Liver (tissue), 3 donors: ENCODE measurements at regions not wholly inside any gene's neighbourhood (a gene's known extent, or its start where the extent isn't known, plus 50 kb on each side); places are given as distances from the start of the nearest gene placed in this dataset.

Experiments used
- ATF3 ChIP-seq: IDR thresholded peaks from 2 replicates; pipeline ENCODE4 v1.6.1; 2016; ENCODE audit warnings: antibody characterized with exemption
- CTCF ChIP-seq: fragments of 150-350 bp; IDR thresholded peaks from 2 replicates; pipeline ENCODE4 v1.5.1; 2017; ENCODE audit warnings: improper control_type of control experiment, low read depth, low read length; ENCODE audit not compliant: missing input control
- EGR1 ChIP-seq, 2 donors: IDR thresholded peaks; 2 replicates each; pipeline ENCODE4 v1.6.1; 2016 to 2018; ENCODE audit warnings: antibody characterized with exemption in 2 of 2, low read depth in 2 of 2
- FOXA1 ChIP-seq: IDR thresholded peaks from 2 replicates; pipeline ENCODE4 v1.6.1; 2016; ENCODE audit warnings: antibody characterized with exemption
- FOXA2 ChIP-seq: IDR thresholded peaks from 2 replicates; pipeline ENCODE4 v1.6.1; 2016; ENCODE audit warnings: antibody characterized with exemption
- GABPA ChIP-seq, 2 donors: IDR thresholded peaks in 1 of 2; conservative IDR thresholded peaks in 1 of 2; 2 replicates each; pipeline ENCODE4 v1.6.1; 2016; ENCODE audit warnings: antibody characterized with exemption in 2 of 2, mild to moderate bottlenecking in 1 of 2, moderate library complexity in 1 of 2
- HNF4G ChIP-seq: IDR thresholded peaks from 2 replicates; pipeline ENCODE4 v1.6.1; 2016; ENCODE audit warnings: antibody characterized with exemption
- JUND ChIP-seq, 2 donors: IDR thresholded peaks; 2 replicates each; pipeline ENCODE4 v1.6.1; 2016; ENCODE audit warnings: antibody characterized with exemption in 2 of 2
- MAX ChIP-seq: IDR thresholded peaks from 2 replicates; pipeline ENCODE4 v1.6.1; 2016; ENCODE audit warnings: antibody characterized with exemption
- NR2F2 ChIP-seq: IDR thresholded peaks from 2 replicates; pipeline ENCODE4 v1.6.1; 2016; ENCODE audit warnings: antibody characterized with exemption
- RAD21 ChIP-seq, 2 donors: IDR thresholded peaks; 2 replicates each; pipeline ENCODE4 v1.6.1; 2016; ENCODE audit warnings: antibody characterized with exemption in 2 of 2, mild to moderate bottlenecking in 2 of 2
- SP1 ChIP-seq: IDR thresholded peaks from 2 replicates; pipeline ENCODE4 v1.6.1; 2018; ENCODE audit warnings: antibody characterized with exemption, mild to moderate bottlenecking
- TAF1 ChIP-seq: conservative IDR thresholded peaks from 2 replicates; pipeline ENCODE4 v1.6.1; 2016; ENCODE audit warnings: antibody characterized with exemption, mild to moderate bottlenecking
- ZBTB33 ChIP-seq: IDR thresholded peaks from 2 replicates; pipeline ENCODE4 v1.6.1; 2016; ENCODE audit warnings: antibody characterized with exemption
- donor health status: healthy.
- donor health status: healthy.

- TF ChIP-seq ATF3 = no peak
- no peak for TF ChIP-seq JUND (IDR thresholded peaks at IDR 0.05)
- TF ChIP-seq MAX = no peak
- TF ChIP-seq HNF4G = no peak
- no peak for TF ChIP-seq CTCF
- no peak for TF ChIP-seq ZBTB33
- no peak for TF ChIP-seq SP1
- no peak for TF ChIP-seq FOXA1
- no peak for TF ChIP-seq EGR1 (IDR thresholded peaks at IDR 0.05; ENCODE audit: low read depth in 2 of 2)
- no peak for TF ChIP-seq GABPA (IDR thresholded peaks at IDR 0.05 in 1 of 2, conservative IDR thresholded peaks at IDR 0.05 in 1 of 2)
- no peak for TF ChIP-seq NR2F2
- TF ChIP-seq RAD21 (IDR thresholded peaks at IDR 0.05) = no peak
- no peak for TF ChIP-seq FOXA2
- TF ChIP-seq TAF1 = no peak
These were observed 188.8 kb upstream of the IRX4 start for GRCh38 chr5:2071562-2071961.
